ENCODE measurements at regions not wholly inside any gene's neighbourhood (a gene's known extent, or its start where the extent isn't known, plus 50 kb on each side); places are given as distances from the start of the nearest gene placed in this dataset.

DNA sequence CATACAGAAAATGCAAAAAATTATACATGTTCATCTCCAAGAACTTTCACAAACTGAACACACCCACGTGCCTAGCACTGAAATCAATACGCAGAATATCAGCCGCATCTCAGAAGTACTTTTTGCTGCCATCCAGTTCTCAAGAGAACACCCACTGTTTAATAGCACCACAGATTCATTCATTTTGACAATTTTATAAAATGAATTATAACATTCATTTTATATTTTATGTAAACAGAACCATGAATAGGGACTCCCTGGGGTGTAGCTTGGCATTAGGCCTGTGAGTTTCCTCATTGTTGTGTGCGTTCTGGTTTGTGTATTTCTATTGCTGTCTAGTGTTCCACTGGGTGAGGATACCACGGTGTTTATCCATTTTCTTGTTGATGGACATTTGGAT, 77.3 kb upstream of the PIP4K2A start:
- no peak overlapping the region for H3K9ac ChIP-seq
- no peaks in the 10 kb centered on the region for H3K9me2 ChIP-seq
- H3K79me2 ChIP-seq (ENCODE audit: insufficient read depth), result no peaks in the 10 kb centered on the region
- H3K4me1 ChIP-seq (ENCODE audit: control insufficient read depth in 1 of 2, insufficient read depth in 2 of 2, low read depth in 1 of 2, low read length in 1 of 2), result no peaks in the 10 kb centered on the region
- no peak for DNase-seq
- no peak overlapping the region for H3K27ac ChIP-seq (ENCODE audit: low read depth in 2 of 2, low read length in 1 of 2)
- no peaks in the 10 kb centered on the region; the same call in 1 of the 2 replicates for H3K9me3 ChIP-seq
- peaks cover 0 to 6% of the 10 kb centered on the region in 2 experiments for H3K36me3 ChIP-seq (replicated peaks in 1 of 2; ENCODE audit: control insufficient read depth in 1 of 2, insufficient read depth in 2 of 2, low read length in 1 of 2)
- CTCF ChIA-PET, result no interaction called here
- no peaks in the 10 kb centered on the region for H4K20me1 ChIP-seq (ENCODE audit: insufficient read depth)
- TF ChIP-seq ELF1 (IDR thresholded peaks at IDR 0.05) (no peak), RCOR1 (IDR thresholded peaks at IDR 0.05; ENCODE audit: low read length) (no peak), EP300 (IDR thresholded peaks at IDR 0.05; ENCODE audit: borderline replicate concordance in 1 of 2, low read depth in 1 of 2, low read length in 1 of 2) (no peak), FOXM1 (IDR thresholded peaks at IDR 0.05; ENCODE audit: low read depth) (no peak), NFIC (IDR thresholded peaks at IDR 0.05; ENCODE audit: borderline replicate concordance) (no peak)
- H3K4me3 ChIP-seq (ENCODE audit: low read depth in 2 of 2, low read length in 1 of 2), result no peak overlapping the region
- no peak overlapping the region for H3K4me2 ChIP-seq
- POLR2A ChIA-PET, result no interaction called here
- WGBS (ENCODE audit: low lambda C conversion rate), result 67% methylated on average over 5 of the region's 5 CpGs
- H2AFZ ChIP-seq (ENCODE audit: low read depth), result no peak overlapping the region
- no peaks in the 10 kb centered on the region for H3F3A ChIP-seq (replicated peaks; ENCODE audit: insufficient read depth)
- H3K27me3 ChIP-seq (ENCODE audit: insufficient read depth), result no peaks in the 10 kb centered on the region

DNA sequence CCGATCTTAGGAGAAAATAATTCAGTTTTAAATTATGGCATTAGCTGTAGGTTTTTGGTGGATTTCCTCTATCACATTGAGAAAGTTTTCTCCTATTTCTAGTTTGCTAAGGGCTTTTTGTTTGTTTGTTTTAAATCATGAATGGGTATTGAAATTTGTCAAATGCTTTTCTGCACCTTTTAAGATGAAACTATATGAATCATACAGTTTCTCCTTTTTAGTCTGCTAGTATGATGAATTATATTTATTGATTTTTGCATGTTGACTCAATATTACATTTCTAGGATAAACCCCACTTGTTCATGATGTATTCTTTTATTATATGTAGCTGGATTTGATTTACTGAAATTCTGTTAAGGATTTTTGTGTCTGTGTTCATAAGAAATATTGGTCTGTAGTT, 70.3 kb upstream of the PIP4K2A start:
- ChIA-PET CTCF (interaction anchor here (1.2 kb wide), 1 partner anchor 235 kb away, joined by 3 read pairs; no protein-coding TSS in a partner anchor), POLR2A (no interaction called here)
- H3K9me3 ChIP-seq, result no peaks in the 10 kb centered on the region
- no peak overlapping the region for H3K27ac ChIP-seq (ENCODE audit: low read depth in 2 of 2, low read length in 1 of 2)
- H3K9me2 ChIP-seq, result no peaks in the 10 kb centered on the region
- WGBS (ENCODE audit: low lambda C conversion rate), result 75% methylated on average over 1 of the region's 1 CpG
- no peaks in the 10 kb centered on the region for H3F3A ChIP-seq (replicated peaks; ENCODE audit: insufficient read depth)
- no peaks in the 10 kb centered on the region for H4K20me1 ChIP-seq (ENCODE audit: insufficient read depth)
- H3K9ac ChIP-seq, result no peak overlapping the region
- no peaks in the 10 kb centered on the region for H3K79me2 ChIP-seq (ENCODE audit: insufficient read depth)
- H2AFZ ChIP-seq (ENCODE audit: low read depth), result no peak overlapping the region
- H3K27me3 ChIP-seq (ENCODE audit: insufficient read depth), result no peaks in the 10 kb centered on the region
- DNase-seq, result no peak
- H3K36me3 ChIP-seq (replicated peaks in 1 of 2; ENCODE audit: control insufficient read depth in 1 of 2, insufficient read depth in 2 of 2, low read length in 1 of 2), result peaks cover 0 to 4% of the 10 kb centered on the region in 2 experiments
- peaks cover 0 to 7% of the 10 kb centered on the region in 2 experiments; a peak in 1 of 4 replicates for H3K4me1 ChIP-seq (ENCODE audit: control insufficient read depth in 1 of 2, insufficient read depth in 2 of 2, low read depth in 1 of 2, low read length in 1 of 2)
- no peak overlapping the region for H3K4me3 ChIP-seq (ENCODE audit: low read depth in 2 of 2, low read length in 1 of 2)
- H3K4me2 ChIP-seq, result no peak overlapping the region
- TF ChIP-seq SMC3 (IDR thresholded peaks at IDR 0.05; ENCODE audit: low read depth, low read length), result no peak
- no peak for TF ChIP-seq MXI1 (IDR thresholded peaks at IDR 0.05; ENCODE audit: low read depth, low read length)
- TF ChIP-seq, protein P1, sequence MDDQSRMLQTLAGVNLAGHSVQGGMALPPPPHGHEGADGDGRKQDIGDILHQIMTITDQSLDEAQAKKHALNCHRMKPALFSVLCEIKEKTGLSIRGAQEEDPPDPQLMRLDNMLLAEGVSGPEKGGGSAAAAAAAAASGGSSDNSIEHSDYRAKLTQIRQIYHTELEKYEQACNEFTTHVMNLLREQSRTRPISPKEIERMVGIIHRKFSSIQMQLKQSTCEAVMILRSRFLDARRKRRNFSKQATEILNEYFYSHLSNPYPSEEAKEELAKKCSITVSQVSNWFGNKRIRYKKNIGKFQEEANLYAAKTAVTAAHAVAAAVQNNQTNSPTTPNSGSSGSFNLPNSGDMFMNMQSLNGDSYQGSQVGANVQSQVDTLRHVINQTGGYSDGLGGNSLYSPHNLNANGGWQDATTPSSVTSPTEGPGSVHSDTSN (IDR thresholded peaks at IDR 0.05), result no peak
- no peak for TF ChIP-seq RAD21 (IDR thresholded peaks at IDR 0.05; ENCODE audit: low read length)
- no peak for TF ChIP-seq RXRA (IDR thresholded peaks at IDR 0.05; ENCODE audit: borderline replicate concordance, low read depth)
- TF ChIP-seq GABPA (IDR thresholded peaks at IDR 0.05; ENCODE audit: low read depth), result no peak
- TF ChIP-seq ELF1 (IDR thresholded peaks at IDR 0.05), result no peak

- H3K9me2 ChIP-seq, result no peaks in the 10 kb centered on the region
- H3K9ac ChIP-seq, result no peak overlapping the region
- H3K4me1 ChIP-seq (ENCODE audit: control insufficient read depth in 1 of 2, insufficient read depth in 2 of 2, low read depth in 1 of 2, low read length in 1 of 2), result peaks cover 0 to 7% of the 10 kb centered on the region in 2 experiments; a peak in 1 of 4 replicates
- H3K4me2 ChIP-seq, result no peak overlapping the region
- no peak overlapping the region for H3K27ac ChIP-seq (ENCODE audit: low read depth in 2 of 2, low read length in 1 of 2)
- no peaks in the 10 kb centered on the region for H3K36me3 ChIP-seq (replicated peaks in 1 of 2; ENCODE audit: control insufficient read depth in 1 of 2, insufficient read depth in 2 of 2, low read length in 1 of 2)
- no peaks in the 10 kb centered on the region for H3F3A ChIP-seq (replicated peaks; ENCODE audit: insufficient read depth)
- H2AFZ ChIP-seq (ENCODE audit: low read depth), result no peak overlapping the region
- H4K20me1 ChIP-seq (ENCODE audit: insufficient read depth), result no peaks in the 10 kb centered on the region
- no peaks in the 10 kb centered on the region for H3K79me2 ChIP-seq (ENCODE audit: insufficient read depth)
- no peaks in the 10 kb centered on the region for H3K27me3 ChIP-seq (ENCODE audit: insufficient read depth)
- no peaks in the 10 kb centered on the region for H3K9me3 ChIP-seq
- DNase-seq, result no peak
- ChIA-PET POLR2A (no interaction called here), CTCF (no interaction called here)
- H3K4me3 ChIP-seq (ENCODE audit: low read depth in 2 of 2, low read length in 1 of 2), result no peak overlapping the region
- WGBS (ENCODE audit: low lambda C conversion rate), result 80% methylated on average over 3 of the region's 3 CpGs
- no peak for TF ChIP-seq RCOR1 (IDR thresholded peaks at IDR 0.05; ENCODE audit: low read length)
- no peak for TF ChIP-seq GABPA (IDR thresholded peaks at IDR 0.05; ENCODE audit: low read depth)
- no peak for TF ChIP-seq TEAD4 (IDR thresholded peaks at IDR 0.05; ENCODE audit: borderline replicate concordance, insufficient read depth)
- TF ChIP-seq, protein P2, sequence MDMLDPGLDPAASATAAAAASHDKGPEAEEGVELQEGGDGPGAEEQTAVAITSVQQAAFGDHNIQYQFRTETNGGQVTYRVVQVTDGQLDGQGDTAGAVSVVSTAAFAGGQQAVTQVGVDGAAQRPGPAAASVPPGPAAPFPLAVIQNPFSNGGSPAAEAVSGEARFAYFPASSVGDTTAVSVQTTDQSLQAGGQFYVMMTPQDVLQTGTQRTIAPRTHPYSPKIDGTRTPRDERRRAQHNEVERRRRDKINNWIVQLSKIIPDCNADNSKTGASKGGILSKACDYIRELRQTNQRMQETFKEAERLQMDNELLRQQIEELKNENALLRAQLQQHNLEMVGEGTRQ (IDR thresholded peaks at IDR 0.05; ENCODE audit: borderline replicate concordance, low read depth, low read length), result no peak
- no peak for TF ChIP-seq ELF1 (IDR thresholded peaks at IDR 0.05)
- TF ChIP-seq NFIC (IDR thresholded peaks at IDR 0.05; ENCODE audit: borderline replicate concordance), result no peak
- TF ChIP-seq CTCF (IDR thresholded peaks at IDR 0.05), result no peak
- TF ChIP-seq SIN3A (IDR thresholded peaks at IDR 0.05; ENCODE audit: borderline replicate concordance, low read depth, low read length), result no peak
- TF ChIP-seq CHD2 (IDR thresholded peaks at IDR 0.05; ENCODE audit: low read length, partially characterized antibody), result no peak
- TF ChIP-seq POLR2AphosphoS5 (IDR thresholded peaks at IDR 0.05; ENCODE audit: low read depth, low read length), result no peak
- TF ChIP-seq FOXM1 (IDR thresholded peaks at IDR 0.05; ENCODE audit: low read depth), result no peak
- TF ChIP-seq, protein P3, sequence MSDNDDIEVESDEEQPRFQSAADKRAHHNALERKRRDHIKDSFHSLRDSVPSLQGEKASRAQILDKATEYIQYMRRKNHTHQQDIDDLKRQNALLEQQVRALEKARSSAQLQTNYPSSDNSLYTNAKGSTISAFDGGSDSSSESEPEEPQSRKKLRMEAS (IDR thresholded peaks at IDR 0.05; ENCODE audit: low read depth), result no peak
- no peak for TF ChIP-seq FOSL2 (IDR thresholded peaks at IDR 0.05; ENCODE audit: borderline replicate concordance, low read depth)
Measured at GRCh38 chr10:22783807-22784206, 69.4 kb upstream of the PIP4K2A start.

Data from SK-N-SH (cell line).